ENCODE measurements at regions not wholly inside any gene's neighbourhood (a gene's known extent, or its start where the extent isn't known, plus 50 kb on each side); places are given as distances from the start of the nearest gene placed in this dataset.

DNA sequence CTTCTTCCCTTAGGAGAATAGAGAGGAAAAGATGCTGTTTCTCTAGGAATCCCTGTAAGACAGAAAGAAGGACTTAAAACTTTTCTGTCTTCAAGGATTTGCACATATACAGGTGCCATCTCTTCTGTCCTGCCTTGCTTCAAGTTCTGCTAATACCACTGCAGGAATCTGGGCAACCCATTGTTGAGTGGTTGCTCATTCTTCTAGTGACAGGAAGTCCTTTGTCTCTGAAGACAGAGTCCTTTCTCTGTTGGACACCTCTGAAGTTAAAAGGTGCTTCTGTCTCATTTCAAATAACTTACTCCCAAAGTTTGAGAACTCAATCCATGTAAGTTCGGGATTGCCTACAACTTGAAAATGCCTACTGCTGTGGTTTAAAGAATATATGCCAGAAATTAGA is 114.4 kb upstream of the TMTC4 start:
- Histone ChIP-seq H2BK15ac (ENCODE audit: low read depth, low read length) (no peak overlapping the region), H2AK9ac (replicated peaks; ENCODE audit: low read depth, low read length, poor library complexity) (no peak overlapping the region), H3K4me3 (ENCODE audit: insufficient read depth, low read depth, low read length) (no peak overlapping the region), H4K5ac (ENCODE audit: low read depth, low read length) (no peak overlapping the region), H3K27me3 (ENCODE audit: control insufficient read depth, insufficient read depth, low read length) (no peaks in the 10 kb centered on the region), H4K20me1 (ENCODE audit: insufficient read depth, low read length) (no peaks in the 10 kb centered on the region), H3K4ac (ENCODE audit: low read depth, low read length) (no peak overlapping the region), H2AK5ac (ENCODE audit: low read depth, low read length) (no peak overlapping the region), H3K9ac (ENCODE audit: low read depth, low read length) (no peak overlapping the region), H3K23ac (ENCODE audit: low read depth, low read length) (no peak overlapping the region), H2AFZ (replicated peaks; ENCODE audit: low read length, poor library complexity) (no peak overlapping the region), H3K4me2 (ENCODE audit: low read depth, low read length) (no peak overlapping the region), H4K8ac (ENCODE audit: low read depth in 2 of 2, low read length in 2 of 2) (no peak overlapping the region), H3K9me3 (ENCODE audit: control insufficient read depth, insufficient read depth, low read length) (no peaks in the 10 kb centered on the region), H3K4me1 (ENCODE audit: control insufficient read depth, insufficient read depth, low read length) (no peaks in the 10 kb centered on the region), H3K79me1 (ENCODE audit: low read depth in 1 of 2, low read length in 2 of 2) (no peaks in the 10 kb centered on the region), H3K18ac (ENCODE audit: low read depth, low read length) (no peak overlapping the region), H3K36me3 (ENCODE audit: control insufficient read depth, insufficient read depth, low read length) (no peaks in the 10 kb centered on the region), H2BK5ac (ENCODE audit: low read depth, low read length, poor library complexity, severe bottlenecking) (no peak overlapping the region), H3K27ac (ENCODE audit: insufficient read depth, low read length) (no peak overlapping the region), H3K56ac (ENCODE audit: extremely low read depth, insufficient read depth, low read length) (no peak overlapping the region), H4K91ac (ENCODE audit: insufficient read depth, low read depth, low read length) (no peak overlapping the region), H2BK20ac (ENCODE audit: low read depth, low read length) (no peak overlapping the region), H3K14ac (replicated peaks; ENCODE audit: low read depth, low read length) (no peak overlapping the region), H3K9me1 (ENCODE audit: insufficient read depth, low read length) (no peaks in the 10 kb centered on the region), H2BK120ac (ENCODE audit: low read depth, low read length) (no peak overlapping the region)
- dilution Hi-C loops (cut with HindIII; ENCODE audit: low sequenced_read_pairs, unreplicated experiment) = no loop called here
- ATAC-seq (ENCODE audit: low read depth) (no peak), DNase-seq (no peak)
- ChIA-PET CTCF (no interaction called here), POLR2A (ENCODE audit: unreplicated experiment) (no interaction called here)
- WGBS, 2 experiments (ENCODE audit: extremely low coverage in 2 of 2, insufficient read length in 1 of 2) = no CpG with 5 or more reads among the region's 1 CpG
- no TSS peak for BruUV-seq (replicated peaks)
- intact Hi-C loops (cut with micrococcal nuclease) = no loop called here
- in situ Hi-C loops (cut with MboI; ENCODE audit: low sequenced_read_pairs) = no loop called here
- TF ChIP-seq, protein P1, sequence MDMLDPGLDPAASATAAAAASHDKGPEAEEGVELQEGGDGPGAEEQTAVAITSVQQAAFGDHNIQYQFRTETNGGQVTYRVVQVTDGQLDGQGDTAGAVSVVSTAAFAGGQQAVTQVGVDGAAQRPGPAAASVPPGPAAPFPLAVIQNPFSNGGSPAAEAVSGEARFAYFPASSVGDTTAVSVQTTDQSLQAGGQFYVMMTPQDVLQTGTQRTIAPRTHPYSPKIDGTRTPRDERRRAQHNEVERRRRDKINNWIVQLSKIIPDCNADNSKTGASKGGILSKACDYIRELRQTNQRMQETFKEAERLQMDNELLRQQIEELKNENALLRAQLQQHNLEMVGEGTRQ (IDR thresholded peaks at IDR 0.05; ENCODE audit: low read depth, low read length) = no peak
- TF ChIP-seq SMC3 (IDR thresholded peaks at IDR 0.05; ENCODE audit: low read depth, low read length) (no peak), POLR2A (IDR thresholded peaks at IDR 0.05; ENCODE audit: low read depth, low read length) (no peak), MAFK (IDR thresholded peaks at IDR 0.05; ENCODE audit: low read depth, low read length) (no peak), RAD21 (IDR thresholded peaks at IDR 0.05; ENCODE audit: low read length) (no peak), BHLHE40 (IDR thresholded peaks at IDR 0.05; ENCODE audit: low read depth, low read length) (no peak), RCOR1 (IDR thresholded peaks at IDR 0.05; ENCODE audit: insufficient replicate concordance, low read length) (no peak), MAZ (IDR thresholded peaks at IDR 0.05; ENCODE audit: borderline replicate concordance, low read depth, low read length) (no peak), CHD1 (IDR thresholded peaks at IDR 0.05; ENCODE audit: low read depth, low read length) (no peak), RFX5 (IDR thresholded peaks at IDR 0.05; ENCODE audit: low read depth, low read length) (no peak), FOS (IDR thresholded peaks at IDR 0.05; ENCODE audit: low read depth, low read length) (no peak), MXI1 (IDR thresholded peaks at IDR 0.05; ENCODE audit: borderline replicate concordance, low read depth, low read length) (no peak), CEBPB (IDR thresholded peaks at IDR 0.05; ENCODE audit: low read depth, low read length) (no peak), NFE2L2 (IDR thresholded peaks at IDR 0.05; ENCODE audit: low read depth, low read length) (no peak)
- TF ChIP-seq, protein P2, sequence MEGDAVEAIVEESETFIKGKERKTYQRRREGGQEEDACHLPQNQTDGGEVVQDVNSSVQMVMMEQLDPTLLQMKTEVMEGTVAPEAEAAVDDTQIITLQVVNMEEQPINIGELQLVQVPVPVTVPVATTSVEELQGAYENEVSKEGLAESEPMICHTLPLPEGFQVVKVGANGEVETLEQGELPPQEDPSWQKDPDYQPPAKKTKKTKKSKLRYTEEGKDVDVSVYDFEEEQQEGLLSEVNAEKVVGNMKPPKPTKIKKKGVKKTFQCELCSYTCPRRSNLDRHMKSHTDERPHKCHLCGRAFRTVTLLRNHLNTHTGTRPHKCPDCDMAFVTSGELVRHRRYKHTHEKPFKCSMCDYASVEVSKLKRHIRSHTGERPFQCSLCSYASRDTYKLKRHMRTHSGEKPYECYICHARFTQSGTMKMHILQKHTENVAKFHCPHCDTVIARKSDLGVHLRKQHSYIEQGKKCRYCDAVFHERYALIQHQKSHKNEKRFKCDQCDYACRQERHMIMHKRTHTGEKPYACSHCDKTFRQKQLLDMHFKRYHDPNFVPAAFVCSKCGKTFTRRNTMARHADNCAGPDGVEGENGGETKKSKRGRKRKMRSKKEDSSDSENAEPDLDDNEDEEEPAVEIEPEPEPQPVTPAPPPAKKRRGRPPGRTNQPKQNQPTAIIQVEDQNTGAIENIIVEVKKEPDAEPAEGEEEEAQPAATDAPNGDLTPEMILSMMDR (conservative IDR thresholded peaks at IDR 0.05; ENCODE audit: low read depth, low read length) = no peak
- TF ChIP-seq, protein P3, sequence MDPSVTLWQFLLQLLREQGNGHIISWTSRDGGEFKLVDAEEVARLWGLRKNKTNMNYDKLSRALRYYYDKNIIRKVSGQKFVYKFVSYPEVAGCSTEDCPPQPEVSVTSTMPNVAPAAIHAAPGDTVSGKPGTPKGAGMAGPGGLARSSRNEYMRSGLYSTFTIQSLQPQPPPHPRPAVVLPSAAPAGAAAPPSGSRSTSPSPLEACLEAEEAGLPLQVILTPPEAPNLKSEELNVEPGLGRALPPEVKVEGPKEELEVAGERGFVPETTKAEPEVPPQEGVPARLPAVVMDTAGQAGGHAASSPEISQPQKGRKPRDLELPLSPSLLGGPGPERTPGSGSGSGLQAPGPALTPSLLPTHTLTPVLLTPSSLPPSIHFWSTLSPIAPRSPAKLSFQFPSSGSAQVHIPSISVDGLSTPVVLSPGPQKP (IDR thresholded peaks at IDR 0.05; ENCODE audit: borderline replicate concordance, low read depth, low read length) = no peak
